Stimulated activated CD4-positive, alpha-beta T cell treated with anti-CD3 and anti-CD28 coated beads, Interleukin-1b, Interleukin-23, amount 100 ng/mL, for 48 hours (primary cell): ENCODE measurements at regions not wholly inside any gene's neighbourhood (a gene's known extent, or its start where the extent isn't known, plus 50 kb on each side); places are given as distances from the start of the nearest gene placed in this dataset.

Experiments used
- DNase-seq: peaks from one replicate; pipeline ENCODE4 v3.0.0-alpha.2; 2020

DNA sequence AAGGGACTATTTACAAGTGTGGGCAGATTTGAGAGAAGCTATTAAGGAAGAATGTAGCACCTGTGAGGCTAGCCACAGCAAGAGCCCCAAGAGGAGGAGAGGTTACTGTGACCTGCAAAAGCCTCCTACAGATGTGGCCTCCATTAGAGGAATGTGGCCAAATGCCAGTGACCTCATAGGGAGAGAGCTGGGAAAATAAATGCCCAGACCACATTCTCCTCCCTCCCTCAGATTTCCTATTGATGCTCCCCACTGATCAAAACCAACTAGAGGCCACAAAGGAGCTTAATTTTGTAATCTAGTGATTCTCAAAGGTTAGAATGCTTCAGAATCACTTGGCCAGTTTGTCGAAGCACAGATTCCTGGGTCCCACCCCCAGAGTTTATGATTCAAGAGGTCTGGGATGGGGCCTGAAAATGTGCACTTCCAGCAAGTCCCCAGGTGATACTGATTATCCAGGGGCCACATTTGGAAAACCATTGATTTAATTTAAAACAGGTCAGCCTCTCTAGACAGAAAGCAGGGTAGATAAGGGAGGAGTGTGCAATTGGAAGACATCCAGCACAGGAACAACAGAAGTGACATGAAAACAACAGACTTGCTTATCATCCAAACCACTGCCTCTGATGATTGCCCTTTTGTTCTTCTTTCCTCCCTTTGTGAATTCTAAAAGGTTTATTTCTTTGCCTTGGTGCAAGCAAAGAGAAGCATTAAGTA, 61.2 kb upstream of the RBBP8 start:
- DNase-seq: no peak

DNA sequence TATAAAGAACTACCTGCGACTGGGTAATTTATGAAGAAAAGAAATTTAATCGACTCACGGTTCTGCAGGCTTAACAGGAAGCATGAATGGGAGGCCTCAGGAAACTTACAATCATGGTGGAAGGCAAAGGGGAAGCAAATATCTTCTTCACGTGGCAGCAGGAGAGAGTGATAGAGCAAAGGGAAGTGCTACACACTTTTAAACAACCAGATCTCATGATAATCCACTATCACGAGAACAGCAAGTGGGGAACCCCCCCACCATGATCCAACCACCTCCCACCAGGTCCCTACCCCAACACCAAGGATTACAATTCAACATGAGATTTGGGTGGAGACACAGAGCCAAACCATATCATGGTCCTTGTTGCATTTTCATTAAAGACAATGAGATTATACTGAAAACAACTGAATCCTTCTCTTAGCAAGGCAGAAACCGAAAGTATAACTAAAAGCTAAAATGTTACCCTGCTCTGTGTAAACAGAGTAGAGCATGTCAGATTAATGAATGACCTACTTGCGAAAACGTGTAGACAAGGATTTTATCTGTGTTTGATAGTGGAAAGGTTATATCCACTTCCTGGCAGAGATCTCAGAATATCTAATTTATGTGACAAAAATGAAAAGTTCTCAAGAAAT, 60.1 kb upstream of the RBBP8 start:
- DNase-seq: no peak

DNA sequence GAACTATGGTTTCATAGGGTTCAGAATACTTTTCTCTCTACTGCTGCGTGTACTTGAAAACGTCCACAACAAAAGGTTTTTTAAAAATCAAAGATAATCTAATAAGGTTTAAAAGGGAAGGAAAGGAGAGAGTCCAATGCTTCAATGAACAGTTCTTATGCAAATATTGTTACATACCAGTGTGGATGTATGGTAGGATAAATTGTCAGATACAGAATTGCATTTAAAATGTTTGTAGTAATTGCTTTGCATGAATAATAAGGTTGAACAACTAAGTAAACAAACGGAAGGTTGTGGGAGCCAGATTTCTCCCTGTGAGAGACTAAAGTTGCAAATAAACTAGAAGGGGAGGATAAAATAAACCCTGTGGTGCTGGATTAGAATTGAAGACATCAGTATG, 53.8 kb upstream of the RBBP8 start:
- DNase-seq: no peak

DNA sequence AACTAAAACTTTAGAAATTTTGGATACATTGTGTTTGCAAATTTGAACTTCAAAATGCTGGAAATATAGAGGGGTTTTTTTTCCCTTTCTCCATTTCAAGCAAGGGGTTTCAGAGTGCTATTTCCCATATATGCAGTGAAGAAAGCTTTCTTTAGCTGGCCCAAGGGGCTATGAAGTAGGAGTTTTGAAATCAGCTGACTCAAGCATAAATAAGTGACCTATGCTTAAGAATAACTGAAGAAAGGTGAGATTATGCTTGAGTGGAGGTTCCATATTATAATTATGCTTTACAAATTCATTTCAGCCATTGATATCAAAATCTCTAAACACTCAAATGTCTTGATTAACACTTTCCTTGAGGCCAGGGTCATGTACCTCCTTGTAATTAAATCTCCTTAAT, 51.0 kb upstream of the RBBP8 start:
- no peak for DNase-seq

DNA sequence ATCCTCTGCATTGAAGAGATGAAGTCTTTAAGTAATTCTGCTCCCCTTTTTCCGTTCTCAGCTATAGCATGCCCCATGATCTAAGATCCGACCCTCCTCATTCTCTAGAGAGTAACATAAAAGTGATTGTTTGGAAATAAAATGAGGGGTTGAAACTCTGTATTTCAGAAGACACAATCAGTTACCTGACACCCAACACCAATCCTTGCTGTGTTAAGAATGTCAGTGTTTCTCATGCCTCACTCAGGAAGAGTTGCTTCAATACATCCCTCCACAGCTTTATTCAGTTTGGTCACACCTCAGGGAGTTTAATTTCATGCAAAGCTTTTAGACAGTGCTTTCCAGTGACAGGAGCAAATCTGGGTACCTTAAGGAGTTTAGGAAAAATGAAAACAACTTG, 49.9 kb upstream of the RBBP8 start:
- DNase-seq: no peak
